ENCODE measurements at regions not wholly inside any gene's neighbourhood (a gene's known extent, or its start where the extent isn't known, plus 50 kb on each side); places are given as distances from the start of the nearest gene placed in this dataset.

GRCh38 chr12:85662207-85662602, 174.0 kb downstream of the RASSF9 start:
- TF ChIP-seq CTCF (conservative IDR thresholded peaks at IDR 0.05 in 1 of 2, IDR thresholded peaks at IDR 0.05 in 1 of 2; ENCODE audit: low read depth in 1 of 2, low read length in 2 of 2), result no peak
- no peak for TF ChIP-seq EZH2 (IDR thresholded peaks at IDR 0.05; ENCODE audit: low read length, missing control alignments)
- Histone ChIP-seq H3K4me1 (ENCODE audit: control insufficient read depth, extremely low read depth, insufficient read depth, low read length) (no peaks in the 10 kb centered on the region), H4K20me1 (ENCODE audit: control insufficient read depth, extremely low read depth, insufficient read depth, low read length) (no peaks in the 10 kb centered on the region), H3K27me3 (ENCODE audit: control insufficient read depth, insufficient read depth, low read length) (no peaks in the 10 kb centered on the region), H3K79me2 (ENCODE audit: control insufficient read depth, insufficient read depth, low read length) (no peaks in the 10 kb centered on the region), H2AFZ (ENCODE audit: low read length) (no peak overlapping the region), H3K36me3 (ENCODE audit: control insufficient read depth, insufficient read depth, low read length) (no peaks in the 10 kb centered on the region), H3K4me3 (replicated peaks in 1 of 4; ENCODE audit: control extremely low read depth in 1 of 4, insufficient read depth in 1 of 4, low read depth in 3 of 4, low read length in 4 of 4) (no peak overlapping the region), H3K9me3 (ENCODE audit: control insufficient read depth, insufficient read depth, low read depth, low read length) (no peaks in the 10 kb centered on the region), H3K27ac (ENCODE audit: insufficient read depth, low read length) (no peak overlapping the region), H3K9ac (ENCODE audit: insufficient read depth, low read length) (no peak overlapping the region), H3K4me2 (ENCODE audit: extremely low read depth, insufficient read depth, low read length) (no peak overlapping the region)
- no peak for DNase-seq (ENCODE audit: low read depth in 2 of 2)

GRCh38 chr12:85663631-85664030, 172.6 kb downstream of the RASSF9 start:
- no peak overlapping the region for H3K27ac ChIP-seq (ENCODE audit: insufficient read depth, low read length)
- no peak overlapping the region for H3K9ac ChIP-seq (ENCODE audit: insufficient read depth, low read length)
- no peaks in the 10 kb centered on the region for H3K4me1 ChIP-seq (ENCODE audit: control insufficient read depth, extremely low read depth, insufficient read depth, low read length)
- no peak overlapping the region for H2AFZ ChIP-seq (ENCODE audit: low read length)
- no peak for DNase-seq (ENCODE audit: low read depth in 2 of 2)
- H3K79me2 ChIP-seq (ENCODE audit: control insufficient read depth, insufficient read depth, low read length), result no peaks in the 10 kb centered on the region
- H4K20me1 ChIP-seq (ENCODE audit: control insufficient read depth, extremely low read depth, insufficient read depth, low read length), result no peaks in the 10 kb centered on the region
- no peaks in the 10 kb centered on the region for H3K27me3 ChIP-seq (ENCODE audit: control insufficient read depth, insufficient read depth, low read length)
- H3K4me3 ChIP-seq (replicated peaks in 1 of 4; ENCODE audit: control extremely low read depth in 1 of 4, insufficient read depth in 1 of 4, low read depth in 3 of 4, low read length in 4 of 4), result no peak overlapping the region
- no peaks in the 10 kb centered on the region for H3K36me3 ChIP-seq (ENCODE audit: control insufficient read depth, insufficient read depth, low read length)
- H3K4me2 ChIP-seq (ENCODE audit: extremely low read depth, insufficient read depth, low read length), result no peak overlapping the region
- H3K9me3 ChIP-seq (ENCODE audit: control insufficient read depth, insufficient read depth, low read depth, low read length), result no peaks in the 10 kb centered on the region
- TF ChIP-seq EZH2 (IDR thresholded peaks at IDR 0.05; ENCODE audit: low read length, missing control alignments) (no peak), CTCF (conservative IDR thresholded peaks at IDR 0.05 in 1 of 2, IDR thresholded peaks at IDR 0.05 in 1 of 2; ENCODE audit: low read depth in 1 of 2, low read length in 2 of 2) (no peak)

DNA sequence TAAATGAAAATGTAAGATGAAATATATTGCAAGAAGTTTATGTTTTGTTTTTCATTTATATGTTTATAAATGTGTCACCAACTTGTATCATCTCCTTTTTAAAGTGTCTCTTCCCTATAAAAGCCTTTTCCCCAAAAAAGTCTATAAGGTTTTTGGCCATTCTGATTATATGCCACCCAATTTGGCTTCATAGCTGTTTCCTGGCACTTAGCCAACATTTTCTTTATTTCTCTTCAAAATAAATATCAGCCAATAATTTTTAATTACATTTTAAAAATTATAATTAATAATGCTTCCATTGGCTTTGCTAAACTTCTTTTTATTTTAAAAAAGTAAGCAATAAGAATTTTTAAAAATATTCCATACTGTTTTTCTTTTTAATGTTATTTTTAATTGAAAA, 171.8 kb downstream of the RASSF9 start:
- DNase-seq (ENCODE audit: low read depth in 2 of 2), result no peak
- Histone ChIP-seq H3K36me3 (ENCODE audit: control insufficient read depth, insufficient read depth, low read length) (no peaks in the 10 kb centered on the region), H3K4me1 (ENCODE audit: control insufficient read depth, extremely low read depth, insufficient read depth, low read length) (no peaks in the 10 kb centered on the region), H3K9ac (ENCODE audit: insufficient read depth, low read length) (no peak overlapping the region), H3K4me2 (ENCODE audit: extremely low read depth, insufficient read depth, low read length) (no peak overlapping the region), H3K9me3 (ENCODE audit: control insufficient read depth, insufficient read depth, low read depth, low read length) (no peaks in the 10 kb centered on the region), H2AFZ (ENCODE audit: low read length) (no peak overlapping the region), H3K4me3 (replicated peaks in 1 of 4; ENCODE audit: control extremely low read depth in 1 of 4, insufficient read depth in 1 of 4, low read depth in 3 of 4, low read length in 4 of 4) (no peak overlapping the region), H3K27me3 (ENCODE audit: control insufficient read depth, insufficient read depth, low read length) (no peaks in the 10 kb centered on the region), H4K20me1 (ENCODE audit: control insufficient read depth, extremely low read depth, insufficient read depth, low read length) (no peaks in the 10 kb centered on the region), H3K27ac (ENCODE audit: insufficient read depth, low read length) (no peak overlapping the region), H3K79me2 (ENCODE audit: control insufficient read depth, insufficient read depth, low read length) (no peaks in the 10 kb centered on the region)
- TF ChIP-seq CTCF (conservative IDR thresholded peaks at IDR 0.05 in 1 of 2, IDR thresholded peaks at IDR 0.05 in 1 of 2; ENCODE audit: low read depth in 1 of 2, low read length in 2 of 2) (no peak), EZH2 (IDR thresholded peaks at IDR 0.05; ENCODE audit: low read length, missing control alignments) (no peak)
